ENCODE measurements at regions not wholly inside any gene's neighbourhood (a gene's known extent, or its start where the extent isn't known, plus 50 kb on each side); places are given as distances from the start of the nearest gene placed in this dataset.

- TF ChIP-seq CTCF (IDR thresholded peaks at IDR 0.05) (no peak), POLR2A (IDR thresholded peaks at IDR 0.05) (no peak)
These were observed 169.4 kb downstream of the KBTBD8 start for GRCh38 chr3:67167481-67167880.
